Mesendoderm (in vitro differentiated cells): ENCODE measurements at regions not wholly inside any gene's neighbourhood (a gene's known extent, or its start where the extent isn't known, plus 50 kb on each side); places are given as distances from the start of the nearest gene placed in this dataset.
A peak's percentile ranks its signal among the peaks of the same experiment; 100 is the strongest.

Experiments
- DNase-seq: peaks from one replicate; pipeline ENCODE4 v3.0.0; 2013
- H2AK5ac ChIP-seq: 2 replicates; pipeline ENCODE4 v1.6.1; 2013; ENCODE audit warnings: low read length, inconsistent platforms
- H2BK120ac ChIP-seq: 2 replicates; pipeline ENCODE4 v1.6.1; 2013; ENCODE audit warnings: low read depth, mild to moderate bottlenecking, low read length, moderate library complexity, mixed read lengths
- H2BK15ac ChIP-seq: replicated peaks from 2 replicates; pipeline ENCODE4 v1.6.1; 2013; ENCODE audit warnings: low read depth, mild to moderate bottlenecking, moderate library complexity
- H2BK5ac ChIP-seq: 2 replicates; pipeline ENCODE4 v1.6.1; 2013; ENCODE audit warnings: low read length, inconsistent platforms
- H3K18ac ChIP-seq: 2 replicates; pipeline ENCODE4 v1.6.1; 2013; ENCODE audit warnings: mild to moderate bottlenecking, low read length, mixed read lengths
- H3K23ac ChIP-seq: one replicate; pipeline ENCODE4 v1.6.1; 2013; ENCODE audit warnings: low read length
- H3K27ac ChIP-seq: 2 replicates; pipeline ENCODE4 v1.5.1; 2013; ENCODE audit warnings: low read depth, mild to moderate bottlenecking, inconsistent platforms, low read length, moderate library complexity
- H3K27me3 ChIP-seq: 2 replicates; pipeline ENCODE4 v1.6.1; 2013; ENCODE audit warnings: low read length, control low read depth, mild to moderate bottlenecking, inconsistent platforms; ENCODE audit not compliant: insufficient read depth, poor library complexity
- H3K36me3 ChIP-seq: 2 replicates; pipeline ENCODE4 v1.6.1; 2013; ENCODE audit warnings: low read length, inconsistent platforms; ENCODE audit not compliant: control insufficient read depth, insufficient read depth
- H3K4ac ChIP-seq: one replicate; pipeline ENCODE4 v1.6.1; 2013; ENCODE audit warnings: low read depth, mild to moderate bottlenecking, low read length, moderate library complexity
- H3K4me1 ChIP-seq: 2 replicates; pipeline ENCODE4 v1.6.1; 2013; ENCODE audit warnings: low read depth, low read length, inconsistent platforms; ENCODE audit not compliant: control insufficient read depth
- H3K4me2 ChIP-seq: 2 replicates; pipeline ENCODE4 v1.6.1; 2013; ENCODE audit warnings: low read length
- H3K4me3 ChIP-seq: 2 replicates; pipeline ENCODE4 v1.5.1; 2013; ENCODE audit warnings: mild to moderate bottlenecking, low read length
- H3K56ac ChIP-seq: one replicate; pipeline ENCODE4 v1.6.1; 2013; ENCODE audit warnings: low read length
- H3K79me1 ChIP-seq: 2 replicates; pipeline ENCODE4 v1.6.1; 2013; ENCODE audit warnings: low read length, inconsistent platforms
- H3K79me2 ChIP-seq: 2 replicates; pipeline ENCODE4 v1.6.1; 2013; ENCODE audit warnings: mild to moderate bottlenecking, low read length; ENCODE audit not compliant: control insufficient read depth, insufficient read depth
- H3K9ac ChIP-seq: 2 replicates; pipeline ENCODE4 v1.6.1; 2013; ENCODE audit warnings: low read length, inconsistent platforms
- H4K5ac ChIP-seq: one replicate; pipeline ENCODE4 v1.6.1; 2013; ENCODE audit warnings: low read length
- H4K8ac ChIP-seq: one replicate; pipeline ENCODE4 v1.6.1; 2013; ENCODE audit warnings: low read depth, mild to moderate bottlenecking, control low read depth, low read length, moderate library complexity
- WGBS: extraction: QIAGEN DNeasy Blood & Tissue Kit; methylation state at CpG from one replicate; pipeline ENCODE4 v1.1.7; 2013; ENCODE audit warnings: low lambda C conversion rate, missing lambda C conversion rate; ENCODE audit not compliant: insufficient coverage; ENCODE audit errors: extremely low coverage; 5-methylcytosine and 5-hydroxymethylcytosine counted together

DNA sequence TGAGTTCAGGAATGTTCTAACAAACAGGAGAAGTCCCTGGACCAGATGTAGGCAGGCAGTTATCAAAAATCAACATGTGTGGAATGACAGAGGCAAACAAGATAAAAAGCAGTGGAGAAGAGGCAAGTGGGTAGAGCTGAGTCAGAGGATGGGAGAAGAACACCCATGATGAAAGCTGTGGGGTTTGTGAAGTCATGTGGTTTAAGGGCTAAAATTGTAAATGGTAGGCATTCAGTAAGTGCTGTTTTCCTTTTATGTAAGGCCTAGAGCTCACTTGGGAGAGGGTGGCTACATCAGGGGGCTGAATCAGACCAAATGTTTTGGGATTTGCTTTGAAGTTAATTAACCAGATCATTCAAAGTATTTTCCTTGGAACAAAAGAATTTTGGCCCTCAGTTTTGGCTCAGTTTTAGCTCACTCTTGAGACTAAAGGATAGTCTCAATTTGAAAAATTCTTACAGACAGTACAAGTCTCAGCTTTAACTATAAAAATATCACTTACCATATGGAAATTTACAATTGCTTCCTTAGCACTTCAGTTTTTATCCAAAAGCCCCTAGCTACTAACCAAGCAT lies 114.5 kb upstream of the PCDH7 start:
- no peak overlapping the region for H2BK5ac ChIP-seq
- H3K4me1 ChIP-seq: peaks cover 2% of the 10 kb centered on the region
- no peaks in the 10 kb centered on the region for H3K79me1 ChIP-seq
- H3K18ac ChIP-seq: no peak overlapping the region
- no peaks in the 10 kb centered on the region for H3K79me2 ChIP-seq
- no peak overlapping the region for H3K27ac ChIP-seq
- H3K4ac ChIP-seq: no peak overlapping the region
- H3K23ac ChIP-seq: no peak overlapping the region
- no peak overlapping the region for H2AK5ac ChIP-seq
- no peaks in the 10 kb centered on the region for H3K36me3 ChIP-seq
- no peak overlapping the region for H4K5ac ChIP-seq
- DNase-seq: peak; percentile 30
- H2BK15ac ChIP-seq: no peak overlapping the region
- H4K8ac ChIP-seq: no peak overlapping the region
- no peak overlapping the region for H3K4me2 ChIP-seq
- H3K27me3 ChIP-seq: no peaks in the 10 kb centered on the region
- H3K56ac ChIP-seq: no peak overlapping the region
- no peak overlapping the region for H3K4me3 ChIP-seq
- H3K9ac ChIP-seq: no peak overlapping the region
- no peak overlapping the region for H2BK120ac ChIP-seq

DNA sequence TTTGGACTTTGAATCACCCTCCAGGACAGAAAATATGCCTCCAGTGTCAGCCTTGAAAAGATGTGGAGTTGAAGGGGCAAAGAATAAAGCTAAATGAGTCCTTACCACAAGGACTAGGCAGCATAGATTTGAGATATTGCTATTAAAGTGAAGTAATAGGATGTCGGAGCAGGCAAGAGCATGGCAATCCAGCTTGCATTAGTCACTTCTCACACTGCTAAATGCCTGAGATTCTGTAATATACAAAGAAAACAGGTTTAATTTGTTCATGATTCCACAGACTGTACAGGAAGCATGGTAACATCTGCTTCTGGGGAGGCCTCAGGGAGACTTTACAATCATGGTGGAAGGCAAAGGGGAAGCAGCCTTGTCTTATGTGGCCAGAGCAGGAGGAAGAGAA lies 109.8 kb upstream of the PCDH7 start:
- no peak overlapping the region for H2AK5ac ChIP-seq
- no peak for DNase-seq
- H3K9ac ChIP-seq: no peak overlapping the region

DNA sequence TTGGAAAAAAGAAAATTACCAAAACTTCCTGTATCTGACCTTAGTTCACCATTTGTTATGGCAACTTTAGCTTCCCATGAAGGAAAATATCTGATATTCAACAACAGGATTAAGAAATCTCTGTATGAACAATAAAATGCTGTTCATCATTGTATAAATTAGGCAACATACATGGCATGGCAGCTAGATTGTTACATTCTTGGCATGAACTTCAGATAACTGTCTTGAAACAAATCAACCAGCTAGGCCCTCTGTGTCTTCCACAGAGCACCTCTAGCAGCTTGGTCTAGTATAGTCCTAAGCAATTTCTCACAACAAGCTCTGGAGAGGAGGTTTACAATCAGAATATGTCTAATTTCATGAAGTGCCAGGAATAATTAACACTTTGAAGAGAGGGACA lies 105.4 kb upstream of the PCDH7 start:
- no peaks in the 10 kb centered on the region for H3K27me3 ChIP-seq
- H2BK15ac ChIP-seq: no peak overlapping the region
- no peak overlapping the region for H3K4me2 ChIP-seq
- H2BK120ac ChIP-seq: no peak overlapping the region
- H3K4me3 ChIP-seq: no peak overlapping the region
- DNase-seq: no peak
- no peaks in the 10 kb centered on the region for H3K79me2 ChIP-seq
- H3K27ac ChIP-seq: no peak overlapping the region
- no peak overlapping the region for H4K8ac ChIP-seq
- H3K36me3 ChIP-seq: no peaks in the 10 kb centered on the region
- H2BK5ac ChIP-seq: no peak overlapping the region
- H4K5ac ChIP-seq: no peak overlapping the region
- no peak overlapping the region for H3K18ac ChIP-seq
- no peak overlapping the region for H3K23ac ChIP-seq
- H3K56ac ChIP-seq: no peak overlapping the region
- no peaks in the 10 kb centered on the region for H3K4me1 ChIP-seq
- H2AK5ac ChIP-seq: no peak overlapping the region
- no peaks in the 10 kb centered on the region for H3K79me1 ChIP-seq
- H3K9ac ChIP-seq: no peak overlapping the region
- H3K4ac ChIP-seq: no peak overlapping the region

More for the DNA sequence above, 109.8 kb upstream of the PCDH7 start:
- Histone ChIP-seq H3K36me3 (no peaks in the 10 kb centered on the region), H3K27ac (no peak overlapping the region), H3K4ac (no peak overlapping the region), H3K79me2 (no peaks in the 10 kb centered on the region), H2BK120ac (no peak overlapping the region), H3K4me3 (no peak overlapping the region), H3K4me1 (no peaks in the 10 kb centered on the region), H3K56ac (no peak overlapping the region), H4K5ac (no peak overlapping the region), H2BK15ac (no peak overlapping the region), H3K4me2 (no peak overlapping the region), H3K27me3 (no peaks in the 10 kb centered on the region), H4K8ac (no peak overlapping the region), H3K18ac (no peak overlapping the region), H2BK5ac (no peak overlapping the region), H3K79me1 (no peaks in the 10 kb centered on the region), H3K23ac (no peak overlapping the region)
- no CpG with 5 or more reads among the region's 1 CpG for WGBS

DNA sequence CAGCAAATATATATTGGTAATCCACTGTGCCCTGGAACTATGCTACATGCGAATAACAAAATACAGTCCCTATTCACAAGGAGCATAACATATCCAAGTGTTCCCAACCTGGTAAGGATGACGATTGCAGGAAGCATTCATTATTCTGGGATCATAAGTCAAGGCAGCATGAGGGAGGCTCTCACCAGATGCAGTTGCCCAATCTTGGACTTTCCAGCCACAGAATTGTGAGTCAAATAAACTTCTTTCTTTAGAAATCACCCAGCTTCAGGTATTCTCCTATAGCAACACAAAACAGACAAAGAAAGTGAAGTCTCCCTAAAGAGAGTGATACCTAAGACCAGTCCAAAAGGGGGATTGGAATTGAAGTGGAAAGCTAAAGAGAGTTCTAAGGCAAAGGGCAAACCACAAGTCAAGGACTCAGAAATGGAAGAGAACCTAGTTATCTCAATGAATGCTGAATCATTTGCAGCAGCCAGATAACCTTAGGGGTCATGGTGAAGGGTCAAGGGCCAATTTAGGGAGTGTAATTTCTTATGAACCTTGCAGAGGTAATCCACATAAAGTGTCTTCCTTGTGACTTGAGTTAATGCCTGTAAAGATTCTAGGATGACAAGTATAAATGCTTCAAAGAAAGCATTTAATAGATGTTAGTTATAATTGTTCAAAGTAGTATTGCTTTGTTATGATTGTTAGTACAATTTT lies 103.1 kb upstream of the PCDH7 start:
- Histone ChIP-seq H3K27me3 (no peaks in the 10 kb centered on the region), H2BK15ac (no peak overlapping the region), H3K18ac (no peak overlapping the region), H3K4me1 (peaks cover 2% of the 10 kb centered on the region), H3K56ac (no peak overlapping the region), H3K79me2 (no peaks in the 10 kb centered on the region), H2BK5ac (no peak overlapping the region), H3K23ac (no peak overlapping the region), H3K4ac (no peak overlapping the region), H3K4me3 (no peak overlapping the region), H2BK120ac (no peak overlapping the region), H3K4me2 (no peak overlapping the region), H3K27ac (no peak overlapping the region), H3K79me1 (no peaks in the 10 kb centered on the region), H3K36me3 (no peaks in the 10 kb centered on the region), H4K8ac (no peak overlapping the region), H3K9ac (no peak overlapping the region), H2AK5ac (no peak overlapping the region), H4K5ac (no peak overlapping the region)
- WGBS: no CpG with 5 or more reads among the region's 2 CpGs
- DNase-seq: peak; percentile 10

DNA sequence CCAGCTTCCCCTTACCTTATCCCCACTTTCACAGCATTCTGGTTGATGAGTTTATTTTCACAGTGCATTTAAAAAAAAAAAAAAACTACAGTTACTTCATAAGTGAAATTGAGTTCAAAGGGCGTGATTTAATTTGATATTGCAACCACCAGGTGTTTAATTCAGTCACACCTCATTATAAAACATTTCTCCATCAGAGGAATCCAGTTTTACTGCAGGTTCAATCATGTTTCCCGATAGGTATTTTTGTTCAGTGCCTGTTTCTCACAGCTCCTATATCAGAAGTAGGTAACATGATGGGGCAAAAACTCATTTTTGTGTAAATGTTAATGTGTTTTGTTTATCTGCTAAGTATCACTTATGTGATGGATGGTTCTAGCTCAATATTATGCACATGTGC lies 102.3 kb upstream of the PCDH7 start:
- H2BK120ac ChIP-seq: no peak overlapping the region
- no peak overlapping the region for H3K56ac ChIP-seq
- no peak overlapping the region for H4K5ac ChIP-seq
- no CpG with 5 or more reads among the region's 2 CpGs for WGBS
- no peak for DNase-seq
- no peak overlapping the region for H3K9ac ChIP-seq
- no peak overlapping the region for H3K27ac ChIP-seq
- no peaks in the 10 kb centered on the region for H3K27me3 ChIP-seq
- no peaks in the 10 kb centered on the region for H3K79me1 ChIP-seq
- H3K36me3 ChIP-seq: no peaks in the 10 kb centered on the region
- H3K4me2 ChIP-seq: no peak overlapping the region
- H3K4ac ChIP-seq: no peak overlapping the region
- H3K23ac ChIP-seq: no peak overlapping the region
- H2BK5ac ChIP-seq: no peak overlapping the region
- H3K18ac ChIP-seq: no peak overlapping the region
- H4K8ac ChIP-seq: no peak overlapping the region
- H3K79me2 ChIP-seq: no peaks in the 10 kb centered on the region
- H2BK15ac ChIP-seq: no peak overlapping the region
- H3K4me3 ChIP-seq: no peak overlapping the region
- peaks cover 2% of the 10 kb centered on the region for H3K4me1 ChIP-seq
- H2AK5ac ChIP-seq: no peak overlapping the region

DNA sequence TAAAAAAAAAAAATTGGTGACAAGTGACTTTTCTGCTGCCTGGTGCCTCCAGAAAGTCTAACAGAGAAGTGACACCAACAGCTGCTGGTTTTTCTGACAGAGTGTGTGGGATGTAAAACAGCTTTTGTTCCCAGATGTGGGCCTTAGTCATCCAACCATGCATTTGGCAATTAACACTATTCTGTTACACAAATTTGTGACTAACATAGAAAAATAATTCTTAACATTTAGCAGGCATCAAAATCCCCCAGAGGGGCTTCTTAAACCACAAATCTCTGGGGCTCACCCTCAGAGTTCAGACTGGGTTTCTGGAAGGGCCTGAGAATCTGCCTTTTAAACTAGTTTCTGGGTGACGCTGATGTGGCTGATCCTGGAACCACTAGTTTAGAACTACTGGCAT lies 100.5 kb upstream of the PCDH7 start:
- no peaks in the 10 kb centered on the region for H3K27me3 ChIP-seq
- no peak overlapping the region for H3K4me2 ChIP-seq
- H2AK5ac ChIP-seq: no peak overlapping the region
- H3K79me1 ChIP-seq: no peaks in the 10 kb centered on the region
- no CpG with 5 or more reads among the region's 1 CpG for WGBS
- no peak overlapping the region for H3K18ac ChIP-seq
- no peak for DNase-seq
- peaks cover 2% of the 10 kb centered on the region for H3K4me1 ChIP-seq
- H3K56ac ChIP-seq: no peak overlapping the region
- H3K4ac ChIP-seq: no peak overlapping the region
- no peak overlapping the region for H3K9ac ChIP-seq
- no peak overlapping the region for H2BK15ac ChIP-seq
- no peak overlapping the region for H3K4me3 ChIP-seq
- H3K23ac ChIP-seq: no peak overlapping the region
- H3K79me2 ChIP-seq: no peaks in the 10 kb centered on the region
- H4K8ac ChIP-seq: no peak overlapping the region
- H3K27ac ChIP-seq: no peak overlapping the region
- no peak overlapping the region for H2BK5ac ChIP-seq
- H3K36me3 ChIP-seq: no peaks in the 10 kb centered on the region
- peak overlapping the region; percentile 8 for H2BK120ac ChIP-seq
- no peak overlapping the region for H4K5ac ChIP-seq
